ENCODE measurements at regions not wholly inside any gene's neighbourhood (a gene's known extent, or its start where the extent isn't known, plus 50 kb on each side); places are given as distances from the start of the nearest gene placed in this dataset.

DNA sequence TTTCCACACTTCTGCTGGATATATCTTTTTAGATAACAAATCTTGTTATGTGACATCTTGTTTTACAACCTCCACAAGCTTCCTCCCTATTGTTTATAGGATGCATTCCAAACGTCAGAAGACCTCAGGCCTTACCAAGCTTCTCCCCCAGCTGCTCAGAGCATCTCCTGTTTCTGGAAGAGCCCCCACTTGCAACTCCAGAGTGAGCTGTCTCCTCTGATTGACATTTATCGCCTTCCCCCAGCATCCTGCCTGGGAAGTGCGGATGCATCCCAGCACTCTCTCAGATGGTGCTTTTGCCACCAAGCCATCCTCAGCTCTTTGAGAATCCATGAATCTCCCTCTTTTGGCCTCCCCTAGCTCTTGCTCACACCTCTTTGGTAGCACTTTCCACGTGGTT lies 123.5 kb downstream of the LRRC70 start:
- peaks cover 3% of the 10 kb centered on the region; the same call in 1 of the 2 replicates for H3K27me3 Mint-ChIP-seq (ENCODE audit: low read depth)
- H3K36me3 Mint-ChIP-seq (ENCODE audit: insufficient read depth in 1 of 3, low read depth in 3 of 3): peaks cover 2 to 4% (median 2%) of the 10 kb centered on the region in 3 experiments; a peak in 3 of 7 replicates
- H4K5ac ChIP-seq (ENCODE audit: insufficient read length, low read depth, low read length): no peak overlapping the region
- no peak overlapping the region for H2BK20ac ChIP-seq (ENCODE audit: low read depth, low read length, poor library complexity, severe bottlenecking)
- H3K27me3 ChIP-seq (ENCODE audit: insufficient read depth, low read length): no peaks in the 10 kb centered on the region
- H3K79me2 ChIP-seq (ENCODE audit: insufficient read depth, low read length): no peaks in the 10 kb centered on the region
- no peak overlapping the region for H3K9ac ChIP-seq (ENCODE audit: extremely low read depth, insufficient read length, low read length)
- H3K23ac ChIP-seq (ENCODE audit: insufficient read length, low read depth, low read length): no peak overlapping the region
- no peaks in the 10 kb centered on the region for H4K20me1 ChIP-seq (ENCODE audit: control insufficient read depth, insufficient read depth, insufficient read length)
- no peaks in the 10 kb centered on the region for H3K9me3 ChIP-seq (ENCODE audit: control insufficient read depth, low read depth, low read length)
- no peak overlapping the region for H3K27ac Mint-ChIP-seq
- no peak overlapping the region for H3K4ac ChIP-seq (ENCODE audit: low read depth, low read length)
- H3K4me1 Mint-ChIP-seq: peaks cover 5 to 6% of the 10 kb centered on the region in 2 experiments; a peak in 3 of 4 replicates
- no peak overlapping the region for H2BK15ac ChIP-seq (ENCODE audit: low read depth, low read length)
- no peaks in the 10 kb centered on the region for H3K79me1 ChIP-seq (ENCODE audit: insufficient read depth, low read depth, low read length, poor library complexity, severe bottlenecking)
- no peak for DNase-seq
- H3K14ac ChIP-seq (ENCODE audit: insufficient read depth, low read length): no peak overlapping the region
- H4K91ac ChIP-seq (ENCODE audit: insufficient read length, low read depth, low read length): no peak overlapping the region
- peaks cover 0 to 7% of the 10 kb centered on the region in 2 experiments; a peak in 3 of 5 replicates for H3K9me3 Mint-ChIP-seq
- H3K56ac ChIP-seq (ENCODE audit: insufficient read length, low read depth, low read length): no peak overlapping the region
- no peak overlapping the region for H4K8ac ChIP-seq (replicated peaks; ENCODE audit: insufficient read length, low read depth, low read length)
- H2BK5ac ChIP-seq (ENCODE audit: insufficient read length, low read length): no peak overlapping the region
- H2BK12ac ChIP-seq (ENCODE audit: insufficient read length, low read depth, low read length): no peak overlapping the region
- H3K4me3 Mint-ChIP-seq: no peak overlapping the region
- no peak overlapping the region for H2AFZ ChIP-seq (ENCODE audit: low read length)
- H3K4me2 ChIP-seq (ENCODE audit: insufficient read depth, insufficient read length, low read length): no peak overlapping the region
- no peak overlapping the region for H2BK120ac ChIP-seq (ENCODE audit: low read depth, low read length, poor library complexity, severe bottlenecking)
- WGBS (ENCODE audit: extremely low coverage, insufficient read length, low lambda C conversion rate): no CpG with 5 or more reads among the region's 4 CpGs
- H3K4me1 ChIP-seq (ENCODE audit: insufficient read depth, low read length): no peaks in the 10 kb centered on the region
- H3K23me2 ChIP-seq (ENCODE audit: insufficient read length, low read depth, low read length, poor library complexity, severe bottlenecking): no peaks in the 10 kb centered on the region
- no peak overlapping the region for H2AK5ac ChIP-seq (ENCODE audit: insufficient read length, low read length)
- H3K18ac ChIP-seq (ENCODE audit: insufficient read length, low read depth, low read length): no peak overlapping the region
- no peak for TF ChIP-seq CTCF (conservative IDR thresholded peaks at IDR 0.05)
- H3K27ac ChIP-seq (ENCODE audit: insufficient read length, low read depth, low read length): no peak overlapping the region
- H3T11ph ChIP-seq (ENCODE audit: low read length): no peak overlapping the region

Measured in H9 (cell line).